Stimulated activated CD8-positive, alpha-beta memory T cell treated with anti-CD3 and anti-CD28 coated beads, Interleukin-15, amount 100 ng/mL, for 48 hours (primary cell): ENCODE measurements at regions not wholly inside any gene's neighbourhood (a gene's known extent, or its start where the extent isn't known, plus 50 kb on each side); places are given as distances from the start of the nearest gene placed in this dataset.
"Not testable (repeated sequence)": the region's sequence is repeated elsewhere in the genome, so short reads cannot be mapped to it uniquely, and the experiment has no call there.

Experiments used
- DNase-seq, 2 donors: peaks; one replicate each; pipeline ENCODE4 v3.0.0-alpha.2; 2020; ENCODE audit warnings: low read depth in 2 of 2

DNA sequence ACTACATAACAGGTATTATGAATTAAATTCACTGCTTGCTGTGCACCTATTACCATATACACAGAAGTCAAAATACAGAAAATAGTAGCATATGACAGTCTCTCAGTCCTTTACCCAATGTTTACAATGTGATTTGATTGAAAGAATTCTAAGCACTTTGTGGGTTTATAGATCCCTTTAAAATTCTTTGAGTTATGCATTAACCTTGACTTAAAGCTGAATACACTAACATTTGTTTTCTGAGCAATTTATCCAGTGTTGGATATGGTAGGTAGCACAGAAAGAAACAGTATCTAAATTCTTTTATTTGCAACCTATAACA is 230.8 kb upstream of the DDI1 start:
- no peak for DNase-seq

DNA sequence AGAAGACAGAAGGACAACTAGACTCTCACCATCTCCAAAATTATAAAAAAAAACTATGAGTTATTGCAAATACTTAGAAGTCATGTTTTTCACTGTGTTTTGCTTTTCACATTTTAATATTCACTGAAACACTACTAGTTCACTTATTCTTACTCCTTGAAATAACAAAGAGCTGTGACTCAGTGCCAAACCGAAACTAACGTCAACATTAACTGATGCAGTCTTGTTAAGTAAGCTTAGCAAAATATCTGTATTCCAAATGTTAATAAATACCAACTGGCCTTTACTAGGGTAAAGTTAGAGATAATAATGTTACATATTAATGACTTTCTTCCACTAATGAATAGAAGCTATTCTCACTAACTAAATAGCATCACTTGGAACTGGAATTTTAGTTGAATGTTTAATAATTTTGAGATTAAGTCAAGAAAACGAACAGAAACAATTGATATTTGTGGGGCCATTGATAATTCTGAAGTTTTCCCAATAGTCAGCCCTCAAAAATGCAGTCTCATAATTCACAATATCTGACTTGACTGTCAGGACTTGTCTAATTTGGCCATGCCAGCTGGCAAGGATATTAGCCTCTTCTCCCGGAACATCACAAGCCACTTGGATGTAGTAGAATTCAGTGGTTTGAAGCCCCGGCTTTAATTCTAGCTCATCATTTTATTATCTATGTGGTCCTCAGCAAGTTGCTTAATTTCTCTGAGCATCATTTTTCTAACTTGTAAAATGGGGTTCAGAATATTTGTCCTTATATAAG is 230.1 kb upstream of the DDI1 start:
- DNase-seq: no peak

- no peak for DNase-seq
These were observed 228.6 kb upstream of the DDI1 start for GRCh38 chr11:103807806-103808205.

GRCh38 chr11:103808252-103808651 is 228.2 kb upstream of the DDI1 start:
- DNase-seq: no peak

DNA sequence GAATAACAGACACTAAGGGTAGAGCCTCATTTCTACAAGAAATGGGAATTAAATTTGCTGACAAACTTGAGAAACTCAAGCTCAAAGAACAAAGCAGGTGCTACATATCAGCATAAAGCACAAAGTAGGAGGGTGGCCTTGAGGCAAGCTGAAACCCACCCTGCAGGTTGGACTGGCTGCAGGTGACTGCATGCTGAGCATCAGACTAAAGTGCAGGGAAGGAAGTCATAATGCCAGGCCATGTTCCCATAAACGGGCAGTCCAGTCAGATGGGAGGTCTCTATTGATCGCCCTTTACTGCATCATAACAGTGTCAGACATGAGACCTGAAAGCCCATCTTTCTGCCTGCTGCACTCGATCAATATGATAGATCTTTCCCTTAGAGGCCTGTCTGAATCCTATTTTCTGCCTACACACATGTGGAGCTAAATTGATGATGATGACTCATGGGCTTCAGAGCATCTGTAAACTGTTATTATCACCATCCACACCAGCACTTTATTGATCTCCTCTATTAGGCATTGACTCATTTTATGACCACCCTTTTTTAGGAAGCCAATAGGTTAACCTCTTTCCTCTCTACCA is 224.5 kb upstream of the DDI1 start:
- no peak for DNase-seq

- DNase-seq: no peak
These were observed 223.8 kb upstream of the DDI1 start for GRCh38 chr11:103812680-103813079.

DNA sequence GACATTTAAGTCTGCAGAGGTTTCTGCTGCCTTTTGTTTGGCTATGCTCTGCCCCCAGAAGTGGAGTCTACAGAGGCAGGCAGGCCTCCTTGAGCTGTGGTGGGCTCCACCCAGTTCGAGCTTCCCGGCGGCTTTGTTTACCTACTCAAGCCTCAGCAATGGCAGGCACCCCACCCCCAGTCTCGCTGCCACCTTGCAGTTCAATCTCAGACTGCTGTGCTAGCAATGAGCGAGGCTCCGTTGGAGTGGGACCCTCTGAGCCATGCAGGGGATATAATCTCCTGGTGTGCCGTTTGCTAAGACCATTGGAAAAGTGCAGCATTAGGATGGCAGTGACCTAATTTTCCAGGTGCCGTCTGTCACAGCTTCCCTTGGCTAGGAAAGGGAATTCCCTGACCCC is 216.1 kb upstream of the DDI1 start:
- not testable (repeated sequence) for DNase-seq

GRCh38 chr11:103824116-103824515 is 212.3 kb upstream of the DDI1 start:
- no peak for DNase-seq

DNA sequence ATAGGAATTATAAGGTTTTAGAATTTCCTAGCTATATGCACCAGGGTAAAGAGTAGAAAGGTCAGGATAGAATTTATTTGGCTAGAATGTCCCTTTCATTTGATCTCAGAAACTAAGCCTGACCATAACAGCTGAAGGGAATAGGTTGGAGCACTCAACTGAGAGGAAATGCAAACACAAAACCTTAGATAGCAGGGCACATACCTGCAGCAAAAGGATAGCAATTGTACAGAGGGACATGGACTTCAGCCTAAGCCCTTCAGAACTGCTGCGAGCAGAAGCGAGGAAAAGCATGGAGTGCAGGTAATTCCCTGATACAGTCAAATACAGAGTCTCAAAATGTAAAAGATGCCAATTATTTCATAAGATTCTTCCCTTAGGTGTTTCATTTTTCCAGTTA is 211.0 kb upstream of the DDI1 start:
- DNase-seq: no peak

DNA sequence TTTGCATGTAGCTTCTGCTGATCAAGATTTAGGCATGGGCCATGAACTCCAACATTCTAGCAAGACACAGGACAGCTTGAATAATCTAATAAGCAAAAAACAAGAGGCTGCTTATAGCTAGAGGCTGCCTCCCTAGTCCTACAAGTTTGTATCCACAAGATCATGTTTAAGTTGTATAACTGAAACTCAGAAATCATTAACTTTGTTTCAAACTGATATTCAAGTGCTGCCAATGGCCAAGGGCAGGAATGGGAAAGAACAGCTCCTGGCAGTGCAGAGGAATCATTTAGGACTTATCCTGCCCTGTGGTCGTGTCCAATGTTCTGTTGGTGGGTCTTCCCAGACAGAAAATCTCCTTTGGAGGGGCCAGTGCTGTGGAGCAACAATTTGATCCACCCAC is 209.6 kb upstream of the DDI1 start:
- no peak for DNase-seq

DNA sequence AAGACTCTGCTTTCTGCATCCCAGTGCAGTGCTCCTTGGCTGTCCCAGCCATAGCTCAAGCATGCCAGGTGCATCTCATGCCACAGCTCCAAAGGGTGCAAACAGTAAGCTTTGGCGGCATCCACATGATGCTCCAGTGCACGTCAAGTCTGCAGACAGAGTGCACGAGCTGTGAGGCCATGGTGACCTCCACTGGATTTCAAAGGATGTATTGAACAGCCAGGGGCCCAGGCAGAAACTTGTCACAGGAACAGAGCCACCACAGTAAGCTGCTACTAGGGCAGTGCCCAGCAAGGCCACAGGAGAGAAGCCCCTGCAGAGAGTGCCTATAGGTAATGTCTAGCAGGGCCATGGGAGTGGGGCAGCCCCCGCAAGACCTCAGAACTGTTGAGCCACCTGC is 206.8 kb upstream of the DDI1 start:
- DNase-seq: no peak

DNA sequence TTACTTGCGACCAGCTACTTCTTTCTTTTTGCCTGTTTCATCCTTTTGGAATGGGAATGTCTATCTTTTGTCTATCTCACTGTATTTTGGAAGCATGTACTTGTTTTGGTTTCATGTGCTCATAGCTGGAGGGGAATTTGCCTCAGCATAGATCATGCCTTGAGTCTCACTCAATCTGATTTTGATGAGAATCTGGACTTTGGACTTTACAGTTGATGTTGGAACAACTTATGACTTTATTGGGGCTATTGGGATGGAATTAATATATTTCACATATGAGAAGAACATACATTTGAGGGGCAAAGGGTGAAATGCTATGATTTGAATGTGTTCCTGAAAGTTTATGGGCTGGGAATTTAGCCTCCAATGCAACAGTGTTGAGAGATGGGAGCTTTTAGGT is 206.2 kb upstream of the DDI1 start:
- no peak for DNase-seq

GRCh38 chr11:103832762-103833161 is 203.7 kb upstream of the DDI1 start:
- no peak for DNase-seq

DNA sequence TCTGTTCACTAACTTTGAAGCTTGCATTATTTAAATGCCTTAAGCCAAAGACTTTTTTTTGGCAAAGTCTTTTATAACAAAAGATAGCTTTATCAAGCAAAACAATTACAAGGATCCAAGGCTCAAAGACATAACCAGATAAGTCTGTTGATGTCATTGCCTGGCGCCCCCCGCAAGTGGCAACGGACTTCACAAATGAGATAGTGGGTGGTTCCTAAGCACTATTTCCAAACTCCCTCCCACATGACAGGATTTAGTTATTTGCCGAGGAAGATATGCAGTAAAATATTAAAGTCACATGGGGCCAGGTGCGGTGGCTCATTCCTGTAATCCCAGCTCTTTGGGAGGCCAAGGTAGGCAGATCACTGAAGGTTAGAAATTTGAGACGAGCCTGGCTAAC is 194.2 kb upstream of the DDI1 start:
- no peak for DNase-seq

DNA sequence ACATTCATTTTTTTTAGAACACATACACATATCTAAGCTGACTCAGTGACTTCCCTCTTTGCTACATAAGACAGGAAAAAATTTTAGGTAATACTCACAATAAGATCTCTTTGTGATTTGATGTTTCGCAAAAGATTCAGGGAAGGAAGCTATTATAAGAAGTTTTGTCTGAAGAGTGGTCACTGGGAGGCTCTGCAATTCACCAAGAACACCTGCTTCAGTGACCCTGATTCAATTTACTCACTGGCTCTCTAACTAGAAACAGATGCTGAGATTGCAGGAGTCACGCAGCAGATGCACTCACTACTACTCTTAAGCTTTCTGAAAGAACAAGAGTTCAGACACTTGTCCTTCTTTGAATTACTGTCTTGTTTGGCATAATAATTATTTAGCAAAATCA is 193.6 kb upstream of the DDI1 start:
- DNase-seq: no peak

DNA sequence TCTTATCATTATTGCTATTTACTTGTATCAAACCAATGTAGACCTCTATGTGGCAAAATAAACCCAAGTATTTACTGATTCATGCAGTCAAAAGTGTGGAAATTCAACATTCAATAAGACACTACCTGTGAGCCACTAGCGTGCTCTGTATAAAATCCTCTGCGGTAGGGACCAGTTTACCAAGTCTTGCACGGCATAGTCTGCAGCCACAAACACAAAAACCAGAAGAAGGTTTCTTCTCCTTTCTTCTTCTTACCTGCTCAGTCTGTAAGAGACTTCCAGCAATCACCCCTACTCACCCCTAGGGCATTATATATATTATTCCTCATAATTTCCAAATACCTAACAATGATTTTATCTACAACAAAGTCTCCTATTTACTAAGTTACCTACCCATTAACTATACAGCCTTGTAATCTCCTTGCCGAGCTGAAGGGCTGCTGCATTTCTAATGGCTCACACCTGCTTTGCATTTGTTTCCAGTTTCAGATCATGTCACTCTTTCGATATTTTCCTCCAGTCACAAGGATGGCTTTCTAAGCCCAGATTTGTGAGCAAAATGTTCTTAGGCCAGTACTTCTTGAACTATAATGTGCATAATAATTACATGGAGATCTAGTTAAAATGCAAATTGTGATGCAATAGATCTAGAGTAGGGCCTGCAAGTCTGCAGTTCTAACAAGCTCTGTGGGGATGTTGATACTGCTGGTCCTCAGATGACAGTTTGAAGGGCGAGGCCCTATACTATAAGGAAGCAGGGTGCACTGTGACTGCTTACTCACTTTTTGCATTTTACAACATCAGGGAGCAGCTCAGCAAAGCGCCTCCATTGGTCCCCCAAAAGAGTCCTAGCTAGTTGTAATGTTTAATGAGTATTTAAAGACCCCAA is 191.9 kb upstream of the DDI1 start:
- DNase-seq: no peak

DNA sequence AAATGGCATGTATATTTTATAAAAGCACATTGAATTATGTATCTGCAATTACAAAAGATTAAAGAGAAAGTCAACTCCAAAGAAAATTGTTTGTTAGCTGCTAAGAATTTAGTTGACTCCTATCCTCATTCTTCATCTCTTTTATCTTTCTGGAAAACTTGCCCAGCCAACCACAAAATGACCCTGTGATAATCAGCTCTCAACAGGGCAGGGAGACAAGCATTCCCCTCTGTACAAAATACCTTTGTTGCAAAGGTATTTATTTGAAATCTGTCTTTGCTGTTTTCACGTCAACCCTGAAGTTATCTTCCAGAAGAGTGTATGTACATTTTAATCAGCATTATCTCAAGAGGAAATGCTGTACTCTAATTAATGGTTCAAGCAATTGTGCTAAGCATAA is 191.1 kb upstream of the DDI1 start:
- no peak for DNase-seq

DNA sequence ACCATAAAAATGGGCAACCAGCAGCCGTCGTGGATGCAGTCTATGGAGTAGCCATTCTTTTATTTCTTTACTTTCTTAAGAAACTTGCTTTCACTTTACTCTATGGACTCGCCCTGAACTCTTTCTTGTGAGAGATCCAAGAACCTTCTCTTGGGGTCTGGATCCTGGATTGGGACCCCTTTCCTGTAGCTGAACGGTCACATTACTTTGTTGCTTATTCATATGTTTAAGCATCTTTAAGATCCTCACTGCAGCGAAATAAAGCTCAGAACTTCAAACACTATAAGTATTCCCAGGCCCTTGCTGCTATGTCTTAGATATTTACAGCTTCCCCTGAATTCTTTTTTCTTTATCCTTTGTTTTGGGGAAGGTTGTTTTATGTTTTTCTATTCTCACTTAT is 187.8 kb upstream of the DDI1 start:
- DNase-seq: no peak

DNA sequence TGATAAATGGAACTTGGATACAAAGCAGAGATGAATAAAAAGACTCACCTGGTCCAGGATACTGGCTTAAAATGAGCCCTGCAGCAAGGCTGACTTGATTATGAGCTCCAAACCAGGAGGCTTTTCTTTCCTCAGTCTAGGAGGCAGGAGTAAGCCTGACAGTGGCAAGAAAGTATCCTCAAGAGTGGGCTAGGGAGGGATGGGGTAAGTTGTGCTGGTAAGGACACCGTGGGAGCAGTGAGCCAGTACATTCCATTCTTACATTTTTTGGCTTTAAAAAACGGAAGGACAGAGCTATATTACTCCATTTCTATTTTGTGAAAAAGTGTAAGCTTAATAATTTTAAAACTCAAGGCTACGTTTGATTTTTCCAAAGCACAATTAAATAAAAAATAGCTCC is 187.1 kb upstream of the DDI1 start:
- DNase-seq: no peak

DNA sequence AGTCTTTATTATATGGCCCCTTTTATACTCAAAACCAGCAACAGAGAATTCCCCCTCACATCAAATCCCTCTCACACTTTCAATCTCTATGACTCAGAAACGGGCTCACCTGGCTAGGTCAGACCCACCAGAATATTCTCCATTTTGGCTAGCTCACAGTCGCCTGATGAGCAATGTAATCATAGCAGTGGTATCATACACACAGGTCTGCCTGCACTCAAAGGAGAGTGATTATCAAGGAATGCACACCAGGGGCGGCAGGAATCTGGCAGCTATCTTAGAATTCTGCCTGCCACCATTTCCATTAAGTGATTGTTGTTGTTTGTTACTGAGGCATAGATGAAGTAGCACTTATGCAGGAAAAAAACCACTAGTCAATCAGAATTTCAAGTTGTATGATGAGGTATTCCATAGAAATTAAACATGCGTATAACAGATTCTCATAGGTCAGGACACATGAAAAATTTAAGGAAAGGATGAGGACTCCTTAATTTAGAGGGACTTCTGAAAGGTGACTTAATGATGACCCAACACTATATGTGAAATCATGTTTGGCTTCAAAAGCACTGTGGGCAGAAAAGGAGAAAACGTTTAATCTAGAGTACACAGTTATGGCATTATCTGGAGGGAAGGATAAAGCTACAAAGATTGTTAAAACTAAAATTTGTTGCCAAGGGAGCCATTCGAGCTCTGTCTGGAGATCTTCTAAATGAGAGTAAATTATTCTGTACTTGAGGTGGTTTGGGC is 185.8 kb upstream of the DDI1 start:
- DNase-seq: no peak

- DNase-seq: no peak
These were observed 185.2 kb upstream of the DDI1 start for GRCh38 chr11:103851166-103851651.
